Natural killer cell treated with Interleukin-12 subunit alpha and Interleukin-12 subunit beta and Interleukin-15 and Interleukin-18, amount 100 ng/mL, for 72 hours (primary cell): ENCODE measurements at regions not wholly inside any gene's neighbourhood (a gene's known extent, or its start where the extent isn't known, plus 50 kb on each side); places are given as distances from the start of the nearest gene placed in this dataset.

ENCODE experiments used
- ATAC-seq, 2 donors: fragments of 150-1000 bp; cut with Tn5 transposase in 1 of 2; sonication (Bioruptor Pico), chemical (Tn5 transposase) in 1 of 2; 2 replicates each; pipeline ENCODE4 v1.10.0; 2021
- DNase-seq: peaks from one replicate; pipeline ENCODE4 v3.0.0; 2022; ENCODE audit warnings: low spot score
- H3K27ac Mint-ChIP-seq, 2 donors: 1 replicate in 1 of 2; 2 replicates in 1 of 2; pipeline ENCODE4 v1.8.0; 2022; ENCODE audit warnings: mixed read lengths in 2 of 2, mild to moderate bottlenecking in 1 of 2, moderate library complexity in 1 of 2
- H3K27me3 Mint-ChIP-seq, 2 donors: 1 replicate in 1 of 2; 2 replicates in 1 of 2; pipeline ENCODE4 v1.8.0; 2022; ENCODE audit warnings: mixed read lengths in 2 of 2
- H3K36me3 Mint-ChIP-seq: one replicate; pipeline ENCODE4 v1.8.0; 2022; ENCODE audit warnings: mixed read lengths
- H3K4me1 Mint-ChIP-seq, 2 donors: 1 replicate in 1 of 2; 2 replicates in 1 of 2; pipeline ENCODE4 v1.8.0; 2022; ENCODE audit warnings: low read depth in 2 of 2, mixed read lengths in 2 of 2, mild to moderate bottlenecking in 1 of 2
- H3K4me3 Mint-ChIP-seq: one replicate; pipeline ENCODE4 v1.8.0; 2022; ENCODE audit warnings: mixed read lengths
- H3K9me3 Mint-ChIP-seq: 2 replicates; pipeline ENCODE4 v1.8.0; 2022; ENCODE audit warnings: mixed read lengths

DNA sequence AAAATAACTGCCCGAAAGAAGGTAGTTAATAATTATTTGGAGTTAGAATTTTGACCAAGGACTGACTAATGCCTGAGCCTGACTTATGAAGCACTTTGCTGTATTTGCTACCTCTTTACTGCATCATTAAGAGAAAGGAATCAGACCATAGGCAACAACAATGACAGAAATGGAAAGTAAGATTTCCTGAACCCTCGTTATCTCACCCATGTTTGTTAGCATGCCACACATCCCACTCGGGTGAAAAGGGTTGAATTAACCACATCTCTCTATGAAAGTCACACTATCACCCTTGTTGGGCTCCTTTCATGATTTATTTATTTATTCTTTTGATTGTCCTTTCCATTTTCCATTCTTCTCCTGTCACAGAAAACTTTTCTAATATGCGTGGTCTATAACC lies 59.6 kb downstream of the OLIG3 start:
- ATAC-seq (no peak), DNase-seq (no peak)
- H3K4me3 Mint-ChIP-seq: no peak overlapping the region
- no peaks in the 10 kb centered on the region for H3K9me3 Mint-ChIP-seq
- H3K27ac Mint-ChIP-seq: no peak overlapping the region
- peaks cover 5% of the 10 kb centered on the region in 2 donors for H3K4me1 Mint-ChIP-seq
- H3K36me3 Mint-ChIP-seq: peaks cover under 1% of the 10 kb centered on the region
- peaks cover 12 to 21% of the 10 kb centered on the region in 2 donors for H3K27me3 Mint-ChIP-seq

DNA sequence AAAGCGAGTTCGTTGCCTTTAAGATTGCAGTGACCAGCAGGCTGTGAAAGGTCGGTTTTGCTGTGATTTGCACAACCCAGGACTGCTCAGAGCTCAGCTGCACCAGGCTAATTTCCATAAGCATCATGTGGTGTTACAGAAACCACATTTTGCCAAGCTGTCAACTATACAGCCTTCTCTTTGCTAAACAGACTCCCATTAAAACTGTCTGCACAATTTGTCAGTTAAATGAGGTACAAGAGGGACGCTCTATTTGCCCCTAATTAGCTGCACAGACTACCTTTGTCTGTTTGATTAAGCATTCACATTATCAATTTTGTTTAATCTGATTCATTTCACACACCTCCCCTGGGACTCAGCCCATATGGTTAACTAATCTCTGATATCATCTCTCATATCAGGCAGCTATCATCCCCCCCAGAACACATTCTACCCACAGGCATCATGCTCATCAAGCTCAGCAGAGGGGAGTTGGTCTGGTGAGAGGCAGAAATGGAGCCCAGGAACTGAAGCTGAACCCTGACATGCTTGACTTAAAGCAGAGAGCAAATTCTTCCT lies 62.1 kb downstream of the OLIG3 start:
- H3K9me3 Mint-ChIP-seq: no peaks in the 10 kb centered on the region

DNA sequence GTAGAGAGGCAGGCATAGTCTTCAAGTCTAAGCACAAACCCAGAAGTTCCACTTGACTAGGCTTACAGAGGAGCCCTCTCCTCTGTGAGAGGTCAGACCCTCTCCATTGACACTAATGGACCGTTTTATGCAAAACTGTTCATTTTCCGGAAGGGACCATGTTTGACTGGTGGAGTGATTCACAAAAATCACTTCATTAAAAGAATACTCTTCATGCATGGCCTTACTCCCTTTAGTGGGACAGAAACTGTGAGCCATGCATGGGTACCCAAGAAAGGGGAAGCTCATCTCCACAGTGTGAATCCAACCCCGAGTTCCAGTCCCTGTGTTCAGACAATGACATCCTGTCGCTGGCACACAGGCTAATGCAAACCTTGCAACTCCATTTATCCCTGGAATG lies 63.2 kb downstream of the OLIG3 start:
- Mint-ChIP-seq H3K4me1 (peaks cover 5 to 7% of the 10 kb centered on the region in 2 donors), H3K27me3 (peaks cover 15 to 22% of the 10 kb centered on the region in 2 donors), H3K9me3 (no peaks in the 10 kb centered on the region), H3K4me3 (no peak overlapping the region), H3K27ac (no peak overlapping the region), H3K36me3 (no peaks in the 10 kb centered on the region)
- ATAC-seq (no peak), DNase-seq (no peak)

More for the DNA sequence above, 62.1 kb downstream of the OLIG3 start:
- Mint-ChIP-seq H3K36me3 (no peaks in the 10 kb centered on the region), H3K27me3 (peaks cover 12 to 16% of the 10 kb centered on the region in 2 donors), H3K4me1 (peaks cover 5% of the 10 kb centered on the region in 2 donors), H3K4me3 (no peak overlapping the region), H3K27ac (no peak overlapping the region)
- DNase-seq (no peak), ATAC-seq (no peak)

DNA sequence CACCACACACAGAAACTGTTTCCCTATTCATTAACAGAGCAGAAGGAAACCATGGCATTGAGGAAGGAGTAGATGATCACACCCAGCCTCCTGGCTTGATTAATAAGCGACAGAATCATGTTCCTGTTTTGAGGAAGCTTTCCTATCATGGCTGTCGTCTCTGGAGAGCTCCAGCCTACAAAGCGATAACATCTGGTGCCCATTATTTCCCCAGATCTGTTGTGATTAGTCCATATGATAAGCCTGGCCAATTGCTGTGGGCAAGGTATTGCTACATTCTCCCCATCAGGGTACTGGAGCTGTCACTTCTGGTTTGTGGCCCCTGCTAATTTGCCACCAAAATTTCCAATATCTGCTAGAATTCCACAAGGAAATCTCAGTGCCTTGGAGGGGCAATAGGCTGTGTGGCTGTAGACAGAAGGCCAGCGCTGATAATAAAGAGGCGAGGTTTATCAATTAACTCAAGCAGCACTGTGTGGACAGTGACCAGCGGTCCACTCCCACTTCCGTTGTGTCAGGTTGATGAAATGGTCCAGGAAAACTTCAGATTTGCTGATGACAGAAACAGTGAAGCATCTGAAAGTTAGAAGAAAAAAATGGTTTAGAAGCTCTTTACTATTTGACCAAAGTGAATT lies 66.4 kb downstream of the OLIG3 start:
- no peaks in the 10 kb centered on the region for H3K36me3 Mint-ChIP-seq
- no peaks in the 10 kb centered on the region for H3K9me3 Mint-ChIP-seq
- peaks cover 8 to 24% of the 10 kb centered on the region in 2 donors for H3K4me1 Mint-ChIP-seq
- H3K27ac Mint-ChIP-seq: no peak overlapping the region
- H3K27me3 Mint-ChIP-seq: peaks cover 8 to 15% of the 10 kb centered on the region in 2 donors
- DNase-seq: no peak
- H3K4me3 Mint-ChIP-seq: no peak overlapping the region
- ATAC-seq: no peak

DNA sequence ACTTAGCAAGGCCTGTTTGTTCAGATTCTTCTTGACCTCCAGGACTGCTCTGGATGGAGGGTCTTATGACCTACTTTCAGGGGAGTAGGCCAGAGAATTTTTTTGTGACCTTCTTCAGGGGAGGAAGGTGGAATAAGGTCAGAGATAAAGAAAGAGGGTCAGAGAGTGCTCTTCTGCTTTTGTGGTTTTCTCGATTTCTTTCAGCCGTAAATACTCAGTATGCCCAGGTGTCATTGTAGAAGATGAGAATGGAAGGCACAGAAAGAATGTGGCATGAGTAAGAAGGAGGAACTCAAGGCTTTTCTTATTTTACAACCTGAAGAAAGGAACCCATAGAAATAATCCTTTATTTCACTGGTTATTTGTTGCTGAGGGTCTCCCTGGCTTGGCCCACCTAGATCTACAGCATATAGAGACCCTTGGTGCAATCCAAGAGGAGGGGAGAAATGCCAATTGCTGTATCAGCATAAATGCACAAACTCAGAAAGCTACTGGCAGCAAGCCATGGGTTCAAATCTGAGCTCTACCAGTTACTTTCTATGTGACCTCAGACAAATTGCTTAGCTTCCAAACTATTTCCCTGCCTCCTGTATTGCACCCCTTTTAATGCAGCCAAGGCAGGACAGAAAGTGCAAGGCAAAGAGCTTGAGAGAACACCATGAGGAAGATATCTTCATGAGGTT lies 68.0 kb downstream of the OLIG3 start:
- DNase-seq (no peak), ATAC-seq (no peak)
- Mint-ChIP-seq H3K27me3 (peaks cover 8 to 15% of the 10 kb centered on the region in 2 donors), H3K4me1 (peaks cover 8 to 19% of the 10 kb centered on the region in 2 donors), H3K4me3 (no peak overlapping the region), H3K27ac (no peak overlapping the region), H3K9me3 (no peaks in the 10 kb centered on the region), H3K36me3 (no peaks in the 10 kb centered on the region)

DNA sequence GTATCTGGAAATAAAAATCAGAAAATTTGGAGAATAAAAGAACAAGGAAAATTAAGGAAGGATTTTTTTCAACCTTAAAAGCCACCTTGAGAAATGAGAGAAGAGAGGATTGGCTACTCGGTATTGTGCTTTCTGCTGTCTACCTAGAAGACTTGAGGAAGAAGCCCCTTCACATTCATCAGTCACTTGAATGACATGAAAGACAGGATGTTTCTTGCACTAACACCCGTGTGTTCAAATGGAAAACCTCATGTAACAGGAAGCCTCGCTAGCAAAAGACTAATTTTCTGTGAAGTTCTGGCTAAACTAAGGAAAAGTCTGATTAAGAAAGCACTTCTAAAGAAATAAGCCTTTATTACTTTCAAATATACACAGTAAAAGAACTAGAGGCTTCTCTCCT lies 69.9 kb downstream of the OLIG3 start:
- ATAC-seq (no peak), DNase-seq (no peak)
- no peak overlapping the region for H3K4me3 Mint-ChIP-seq
- no peaks in the 10 kb centered on the region for H3K9me3 Mint-ChIP-seq
- H3K27ac Mint-ChIP-seq: peak overlapping the region in 1 of 2 donors; percentile 5
- no peaks in the 10 kb centered on the region for H3K36me3 Mint-ChIP-seq
- H3K4me1 Mint-ChIP-seq: peaks cover 8 to 19% of the 10 kb centered on the region in 2 donors
- H3K27me3 Mint-ChIP-seq: peaks cover 3 to 10% of the 10 kb centered on the region in 2 donors

DNA sequence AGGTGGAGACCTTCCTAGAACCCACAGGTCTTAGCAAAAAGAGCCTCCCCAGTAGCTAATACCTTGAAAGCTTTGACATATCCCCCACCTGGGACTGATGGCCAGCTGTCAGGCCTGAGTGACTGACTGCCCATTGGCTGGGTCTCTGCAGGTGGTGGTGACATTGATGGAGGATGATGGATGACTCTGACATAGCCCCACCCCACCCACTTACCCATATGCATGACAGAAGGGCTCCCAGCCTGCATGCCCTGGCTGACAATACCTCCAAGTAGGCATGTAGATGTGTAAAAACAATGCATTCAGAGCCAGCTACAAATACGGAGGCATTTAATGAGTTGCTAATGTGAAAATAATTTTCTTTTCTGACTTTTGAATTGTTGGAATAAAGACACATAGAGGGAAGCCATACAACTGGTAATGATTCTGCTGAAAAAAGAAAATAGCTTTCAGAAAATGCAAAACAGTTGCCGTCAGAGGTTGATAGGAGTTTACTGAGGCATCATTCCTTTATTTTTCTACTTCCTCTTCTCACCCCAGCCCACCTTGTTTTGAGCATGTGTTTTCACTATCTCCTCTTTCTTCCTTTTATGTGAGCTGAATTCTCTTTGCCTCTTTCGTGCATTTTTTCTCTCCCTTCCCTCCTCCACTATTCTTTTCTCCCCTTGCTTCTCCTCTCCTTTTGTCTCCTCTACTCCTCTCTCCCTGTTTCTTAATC lies 70.6 kb downstream of the OLIG3 start:
- Mint-ChIP-seq H3K9me3 (no peaks in the 10 kb centered on the region), H3K4me3 (no peak overlapping the region), H3K36me3 (no peaks in the 10 kb centered on the region), H3K27me3 (peaks cover 3 to 6% of the 10 kb centered on the region in 2 donors), H3K27ac (peak overlapping the region in 1 of 2 donors; percentile 5), H3K4me1 (peaks cover 8 to 19% of the 10 kb centered on the region in 2 donors)
- ATAC-seq (no peak), DNase-seq (no peak)

DNA sequence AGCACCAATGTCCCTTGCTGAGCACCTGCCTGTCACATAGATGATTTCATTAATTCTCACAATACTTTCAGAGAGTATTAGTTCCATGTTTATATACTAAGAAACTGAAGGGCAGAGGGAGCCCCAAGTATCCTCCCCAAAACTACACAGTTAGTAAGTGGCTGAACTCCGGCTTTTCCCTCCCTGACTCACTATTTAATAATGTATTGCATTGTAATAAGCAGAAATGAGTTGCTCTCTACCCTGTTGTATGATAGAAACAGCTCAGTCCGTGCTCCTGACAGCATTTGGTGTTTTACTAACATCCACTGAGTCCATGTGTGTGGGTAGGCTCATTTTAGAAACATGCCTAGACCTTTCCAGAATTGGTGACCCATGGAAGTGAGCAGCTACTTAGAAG lies 76.8 kb downstream of the OLIG3 start:
- no peak for ATAC-seq
- DNase-seq: no peak
- Mint-ChIP-seq H3K4me3 (no peak overlapping the region), H3K9me3 (no peaks in the 10 kb centered on the region), H3K36me3 (no peaks in the 10 kb centered on the region), H3K4me1 (peaks cover 11 to 12% of the 10 kb centered on the region in 2 donors), H3K27me3 (no peaks in the 10 kb centered on the region), H3K27ac (peak overlapping the region in 1 of 2 donors; percentile 14)

DNA sequence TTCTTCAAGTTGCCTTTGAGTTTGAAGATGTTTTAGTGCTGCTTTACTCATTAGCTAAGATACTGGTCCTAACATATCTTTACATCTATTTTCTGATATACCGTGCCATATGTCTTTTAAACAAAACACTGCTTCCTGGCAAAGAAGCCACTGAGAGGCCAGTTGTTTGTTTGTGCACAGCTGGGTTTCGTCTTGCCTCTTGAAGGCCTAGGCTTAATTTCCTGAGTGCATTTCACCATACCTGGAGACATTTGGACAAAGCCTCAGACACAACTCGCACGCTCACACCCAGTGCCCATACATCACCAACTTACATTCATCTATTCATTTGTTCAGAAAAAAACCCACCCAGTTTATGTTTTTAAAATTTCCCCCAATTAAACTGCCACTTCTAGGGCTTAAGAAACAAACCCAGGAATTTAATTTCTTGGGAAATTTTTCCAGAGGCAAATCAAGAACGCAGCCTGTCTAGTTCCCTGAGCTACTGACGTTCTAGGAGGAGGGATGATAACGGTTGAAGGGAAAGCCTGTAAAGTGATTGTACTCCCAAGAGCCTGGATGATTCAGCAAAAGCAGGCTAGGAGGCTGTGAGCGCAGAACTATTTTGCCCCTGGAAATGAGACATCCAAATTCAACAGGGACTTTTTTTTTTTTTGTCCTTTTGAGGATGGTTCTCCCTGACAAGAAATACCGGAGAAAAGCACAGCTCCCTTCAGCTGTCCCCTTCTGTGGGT lies 77.7 kb downstream of the OLIG3 start:
- no peaks in the 10 kb centered on the region for H3K27me3 Mint-ChIP-seq
- H3K4me3 Mint-ChIP-seq: no peak overlapping the region
- peak overlapping the region in 1 of 2 donors; percentile 14 for H3K27ac Mint-ChIP-seq
- H3K36me3 Mint-ChIP-seq: no peaks in the 10 kb centered on the region
- DNase-seq (no peak), ATAC-seq (no peak)
- no peaks in the 10 kb centered on the region for H3K9me3 Mint-ChIP-seq
- peaks cover 11 to 12% of the 10 kb centered on the region in 2 donors for H3K4me1 Mint-ChIP-seq

DNA sequence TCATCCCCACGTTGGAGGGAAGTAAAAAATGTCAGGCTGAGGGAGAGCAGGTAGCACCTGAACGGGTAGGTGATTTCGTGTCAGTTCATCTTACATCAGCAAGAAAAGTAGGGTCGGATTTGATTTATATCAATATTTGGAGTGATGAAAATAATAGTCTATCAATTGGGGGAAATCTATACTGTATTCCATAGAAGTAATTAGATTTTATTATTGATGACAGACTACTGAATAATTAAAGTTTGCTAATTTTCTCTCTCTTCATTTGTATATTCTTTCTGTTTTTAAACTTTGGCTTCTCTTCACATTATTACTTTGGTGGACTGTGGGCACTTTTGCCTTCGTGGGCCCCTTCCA lies 78.4 kb downstream of the OLIG3 start:
- Mint-ChIP-seq H3K4me1 (peaks cover 11 to 12% of the 10 kb centered on the region in 2 donors), H3K9me3 (no peaks in the 10 kb centered on the region), H3K27me3 (no peaks in the 10 kb centered on the region), H3K4me3 (peak overlapping the region; percentile 90), H3K27ac (peak overlapping the region; percentile 82 to 88), H3K36me3 (no peaks in the 10 kb centered on the region)
- ATAC-seq (no peak), DNase-seq (no peak)

DNA sequence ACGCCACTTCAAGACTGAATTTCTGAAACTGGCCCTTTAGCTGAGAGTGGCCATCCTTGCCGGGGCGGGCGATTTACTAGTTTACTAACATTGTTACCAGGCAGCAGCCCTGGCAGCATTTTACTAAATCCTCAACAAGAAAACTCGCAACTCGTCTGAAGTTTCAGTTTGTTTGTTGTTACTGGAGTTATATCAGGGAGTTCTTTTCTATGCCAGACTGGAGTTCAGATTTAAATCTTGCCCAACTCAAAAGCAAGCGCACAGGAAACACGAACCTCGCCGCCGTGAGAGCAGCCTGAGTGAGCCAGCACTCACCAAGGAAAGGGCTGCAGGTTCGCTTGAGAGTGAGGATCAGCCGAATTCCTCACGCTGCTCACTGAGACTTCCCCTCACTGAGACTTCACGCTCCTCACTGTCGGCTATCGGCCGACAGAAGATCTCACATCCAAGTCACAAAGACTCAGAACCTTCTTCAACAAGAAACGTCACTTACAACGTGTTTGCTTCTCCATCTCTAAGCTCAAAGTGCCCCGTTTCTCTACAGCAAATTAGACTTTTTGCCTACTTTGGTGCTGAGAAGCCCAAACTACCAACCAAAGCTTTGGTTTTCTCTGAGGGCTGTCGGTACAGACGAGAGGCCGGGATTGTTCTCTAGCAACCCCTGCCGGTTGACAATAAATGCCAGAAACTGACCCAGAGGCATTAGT lies 78.9 kb downstream of the OLIG3 start:
- Mint-ChIP-seq H3K36me3 (no peaks in the 10 kb centered on the region), H3K4me3 (peak overlapping the region; percentile 90), H3K4me1 (peaks cover 11 to 12% of the 10 kb centered on the region in 2 donors), H3K27ac (peak overlapping the region; percentile 82 to 88), H3K9me3 (no peaks in the 10 kb centered on the region), H3K27me3 (no peaks in the 10 kb centered on the region)
- DNase-seq (peak; percentile 66), ATAC-seq (peak; percentile 92 to 93)

DNA sequence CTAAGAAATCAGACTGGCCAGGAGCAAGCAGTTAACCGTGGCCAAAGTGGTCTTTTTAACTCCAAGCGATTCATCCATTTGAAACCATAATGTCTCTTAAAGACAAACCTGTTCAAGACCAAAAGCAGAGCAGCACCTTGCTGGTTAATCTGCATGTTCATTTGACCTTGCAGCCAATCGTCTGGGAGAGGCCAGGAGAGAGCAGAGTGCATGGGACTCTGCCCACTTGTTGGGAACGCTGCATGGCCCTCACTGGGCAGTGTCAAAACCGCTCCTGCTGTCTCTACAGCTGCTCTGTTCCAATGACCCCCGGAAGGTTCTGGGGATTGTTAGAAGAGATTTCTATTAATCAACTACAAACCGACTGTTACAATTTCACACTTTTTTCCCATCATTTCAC lies 79.6 kb downstream of the OLIG3 start:
- H3K36me3 Mint-ChIP-seq: no peaks in the 10 kb centered on the region
- H3K27ac Mint-ChIP-seq: peak overlapping the region; percentile 82 to 88
- DNase-seq: no peak
- ATAC-seq: no peak
- no peaks in the 10 kb centered on the region for H3K9me3 Mint-ChIP-seq
- H3K4me3 Mint-ChIP-seq: peak overlapping the region; percentile 90
- peaks cover 11 to 12% of the 10 kb centered on the region in 2 donors for H3K4me1 Mint-ChIP-seq
- no peaks in the 10 kb centered on the region for H3K27me3 Mint-ChIP-seq

DNA sequence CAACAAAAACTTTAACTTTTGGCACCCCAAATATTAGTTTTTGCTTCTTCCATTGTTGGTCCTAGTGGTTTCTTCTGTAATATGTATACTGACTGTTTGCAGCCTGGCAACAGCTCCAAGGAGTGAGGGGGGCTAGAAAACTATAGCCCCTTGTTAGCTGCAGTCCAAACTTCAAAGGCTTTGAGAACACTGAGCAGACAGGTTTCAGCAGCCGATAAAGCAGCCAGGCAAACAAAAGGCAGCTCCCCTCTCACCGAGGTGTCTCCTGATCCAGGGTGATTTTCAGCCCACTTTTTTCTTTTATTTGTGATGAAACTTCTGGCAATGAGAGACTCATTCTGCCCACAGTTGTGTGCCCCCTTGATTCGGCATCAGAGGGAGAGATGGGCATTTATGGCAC lies 80.7 kb downstream of the OLIG3 start:
- ATAC-seq: no peak
- Mint-ChIP-seq H3K4me3 (no peak overlapping the region), H3K4me1 (peaks cover 15 to 18% of the 10 kb centered on the region in 2 donors), H3K27me3 (no peaks in the 10 kb centered on the region), H3K36me3 (peaks cover 6% of the 10 kb centered on the region), H3K9me3 (peaks cover 4% of the 10 kb centered on the region), H3K27ac (no peak overlapping the region)
- DNase-seq: no peak
